ENCODE measurements at regions not wholly inside any gene's neighbourhood (a gene's known extent, or its start where the extent isn't known, plus 50 kb on each side); places are given as distances from the start of the nearest gene placed in this dataset.

- no peak for TF ChIP-seq CTCF (IDR thresholded peaks at IDR 0.05; ENCODE audit: low read depth, low read length, missing input control)
- TF ChIP-seq NR2F2 (IDR thresholded peaks at IDR 0.05), result no peak
- no peak for TF ChIP-seq YY1 (IDR thresholded peaks at IDR 0.05)
These were observed 195.6 kb downstream of the DEPDC1B start (continued) for GRCh38 chr5:60504342-60504741.

- H3K27me3 ChIP-seq (ENCODE audit: control insufficient read depth in 4 of 4, insufficient read depth in 4 of 4, low read length in 3 of 4), result no peaks in the 10 kb centered on the region
- no peak for DNase-seq (ENCODE audit: low spot score)
- H3K4me3 ChIP-seq (ENCODE audit: low read depth in 1 of 3, low read length in 3 of 3), result no peak overlapping the region
- 45% methylated on average over 2 of the region's 2 CpGs for WGBS
- no peak for TF ChIP-seq NR2F2 (IDR thresholded peaks at IDR 0.05)
- TF ChIP-seq YY1 (IDR thresholded peaks at IDR 0.05), result no peak
- TF ChIP-seq JUND (IDR thresholded peaks at IDR 0.05), result no peak
- TF ChIP-seq GABPA (IDR thresholded peaks at IDR 0.05 in 1 of 2, conservative IDR thresholded peaks at IDR 0.05 in 1 of 2), result no peak
- no peak for TF ChIP-seq ZBTB33 (IDR thresholded peaks at IDR 0.05)
- no peak for TF ChIP-seq FOXA1 (IDR thresholded peaks at IDR 0.05)
- no peak for TF ChIP-seq REST (IDR thresholded peaks at IDR 0.05)
- TF ChIP-seq CTCF (IDR thresholded peaks at IDR 0.05; ENCODE audit: low read depth, low read length, missing input control), result no peak
- no peak for TF ChIP-seq TAF1 (conservative IDR thresholded peaks at IDR 0.05)
- TF ChIP-seq FOXA2 (IDR thresholded peaks at IDR 0.05), result no peak
- TF ChIP-seq HNF4G (IDR thresholded peaks at IDR 0.05), result no peak
- TF ChIP-seq EGR1 (IDR thresholded peaks at IDR 0.05; ENCODE audit: low read depth in 2 of 2), result no peak
- TF ChIP-seq ATF3 (IDR thresholded peaks at IDR 0.05), result no peak
- TF ChIP-seq MAX (IDR thresholded peaks at IDR 0.05), result no peak
- no peak for TF ChIP-seq SP1 (IDR thresholded peaks at IDR 0.05)
- TF ChIP-seq RXRA (IDR thresholded peaks at IDR 0.05), result no peak
- no peak for TF ChIP-seq HNF4A (conservative IDR thresholded peaks at IDR 0.05)
- no peak for TF ChIP-seq RAD21 (IDR thresholded peaks at IDR 0.05)
- no peaks in the 10 kb centered on the region for H3K9me3 ChIP-seq (ENCODE audit: control insufficient read depth in 4 of 4, low read length in 3 of 4)
- no peaks in the 10 kb centered on the region for H3K36me3 ChIP-seq (ENCODE audit: control insufficient read depth in 4 of 4, insufficient read depth in 3 of 4, low read depth in 1 of 4, low read length in 3 of 4)
- no peak overlapping the region for H3K27ac ChIP-seq (ENCODE audit: low read depth in 1 of 2, low read length in 2 of 2)
- no peak overlapping the region for H3K9ac ChIP-seq (ENCODE audit: low read depth in 1 of 2, low read length in 2 of 2)
- no peaks in the 10 kb centered on the region for H3K4me1 ChIP-seq (ENCODE audit: control insufficient read depth in 4 of 4, insufficient read depth in 4 of 4, low read length in 3 of 4)
These were observed 196.2 kb downstream of the DEPDC1B start for GRCh38 chr5:60503771-60504170.

All from liver (tissue), 8 donors.